Stomach (tissue), 4 donors: ENCODE measurements at regions not wholly inside any gene's neighbourhood (a gene's known extent, or its start where the extent isn't known, plus 50 kb on each side); places are given as distances from the start of the nearest gene placed in this dataset.

Experiments
- POLR2AphosphoS5 ChIP-seq, 3 donors: sonication (generic); formaldehyde crosslinking; IDR thresholded peaks; one replicate each; pipeline ENCODE4 v1.6.1; 2016; ENCODE audit warnings: antibody characterized with exemption in 3 of 3
- TF ChIP-seq, protein P1 (sequence below), 7 experiments: fragments of 450-650 bp in 4 of 7; fragments of 200-600 bp in 3 of 7; sonication (generic) in 3 of 7; IDR thresholded peaks; one replicate each; pipeline ENCODE4 v1.5.1; 2016 to 2019; ENCODE audit warnings: antibody characterized with exemption in 7 of 7, control low read depth in 2 of 7, mild to moderate bottlenecking in 1 of 7

DNA sequence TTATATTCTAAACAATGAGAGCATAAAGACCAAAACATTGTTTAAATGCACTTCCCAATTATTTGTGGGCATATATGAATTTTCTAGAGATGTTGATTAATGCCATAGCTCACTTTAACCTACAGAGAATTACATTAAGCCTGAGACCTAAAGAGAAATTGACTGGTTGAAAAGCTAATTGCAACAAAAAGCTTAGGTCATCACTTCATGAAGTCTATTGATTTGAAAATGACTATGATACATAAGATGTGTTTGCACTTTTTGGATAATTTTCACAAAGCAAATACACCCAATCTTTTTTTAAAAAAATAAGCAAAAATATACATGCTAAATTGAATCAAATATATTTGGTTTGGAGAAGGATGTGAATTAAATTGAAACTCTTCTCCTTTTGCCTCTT, 532.8 kb upstream of the GOLIM4 start:
- TF ChIP-seq, protein P1, sequence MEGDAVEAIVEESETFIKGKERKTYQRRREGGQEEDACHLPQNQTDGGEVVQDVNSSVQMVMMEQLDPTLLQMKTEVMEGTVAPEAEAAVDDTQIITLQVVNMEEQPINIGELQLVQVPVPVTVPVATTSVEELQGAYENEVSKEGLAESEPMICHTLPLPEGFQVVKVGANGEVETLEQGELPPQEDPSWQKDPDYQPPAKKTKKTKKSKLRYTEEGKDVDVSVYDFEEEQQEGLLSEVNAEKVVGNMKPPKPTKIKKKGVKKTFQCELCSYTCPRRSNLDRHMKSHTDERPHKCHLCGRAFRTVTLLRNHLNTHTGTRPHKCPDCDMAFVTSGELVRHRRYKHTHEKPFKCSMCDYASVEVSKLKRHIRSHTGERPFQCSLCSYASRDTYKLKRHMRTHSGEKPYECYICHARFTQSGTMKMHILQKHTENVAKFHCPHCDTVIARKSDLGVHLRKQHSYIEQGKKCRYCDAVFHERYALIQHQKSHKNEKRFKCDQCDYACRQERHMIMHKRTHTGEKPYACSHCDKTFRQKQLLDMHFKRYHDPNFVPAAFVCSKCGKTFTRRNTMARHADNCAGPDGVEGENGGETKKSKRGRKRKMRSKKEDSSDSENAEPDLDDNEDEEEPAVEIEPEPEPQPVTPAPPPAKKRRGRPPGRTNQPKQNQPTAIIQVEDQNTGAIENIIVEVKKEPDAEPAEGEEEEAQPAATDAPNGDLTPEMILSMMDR (IDR thresholded peaks at IDR 0.05) = no peak
- TF ChIP-seq POLR2AphosphoS5 (IDR thresholded peaks at IDR 0.05) = no peak
